SK-N-SH treated with all-trans-retinoic acid at 6 μM for 48 hours (cell line): ENCODE measurements at regions not wholly inside any gene's neighbourhood (a gene's known extent, or its start where the extent isn't known, plus 50 kb on each side); places are given as distances from the start of the nearest gene placed in this dataset.

Experiments
- ATAC-seq: fragments of 200-7000 bp; cut with Tn5 transposase; 3 replicates; pipeline ENCODE4 v1.9.1; 2020; ENCODE audit warnings: mild to moderate bottlenecking, moderate library complexity
- ARNTL ChIP-seq: fragments of 450-650 bp; formaldehyde crosslinking; IDR thresholded peaks from 2 replicates; pipeline ENCODE4 v1.5.0; 2020; ENCODE audit warnings: low read depth, mild to moderate bottlenecking, moderate library complexity, borderline replicate concordance
- BACH2 ChIP-seq: fragments of 250-450 bp; sonication (Bioruptor Pico); IDR thresholded peaks from 2 replicates; pipeline ENCODE4 v1.9.0; 2021; ENCODE audit warnings: mild to moderate bottlenecking, borderline replicate concordance
- CREB5 ChIP-seq: fragments of 250-450 bp; sonication (Bioruptor Pico); IDR thresholded peaks from 2 replicates; pipeline ENCODE4 v1.5.1; 2020; ENCODE audit warnings: low read depth, mild to moderate bottlenecking, moderate library complexity
- CSDC2 ChIP-seq: fragments of 250-450 bp; sonication (Bioruptor Pico); IDR thresholded peaks from 2 replicates; pipeline ENCODE4 v1.5.0; 2020; ENCODE audit warnings: mild to moderate bottlenecking, moderate library complexity
- CSRNP3 ChIP-seq: fragments of 250-450 bp; sonication (Bioruptor Pico); IDR thresholded peaks from 2 replicates; pipeline ENCODE4 v1.5.1; 2021; ENCODE audit warnings: mild to moderate bottlenecking, moderate library complexity
- ESRRG ChIP-seq: fragments of 250-450 bp; sonication (Bioruptor Pico); IDR thresholded peaks from 2 replicates; pipeline ENCODE4 v1.6.1; 2021; ENCODE audit warnings: mild to moderate bottlenecking
- GLIS3 ChIP-seq: fragments of 250-450 bp; sonication (Bioruptor Pico); IDR thresholded peaks from 2 replicates; pipeline ENCODE4 v1.5.0; 2020; ENCODE audit warnings: mild to moderate bottlenecking, moderate library complexity
- ISL1 ChIP-seq: fragments of 250-450 bp; sonication (Bioruptor Pico); IDR thresholded peaks from 2 replicates; pipeline ENCODE4 v2.1.2; 2022; ENCODE audit warnings: mild to moderate bottlenecking, moderate library complexity
- OSR1 ChIP-seq: fragments of 250-450 bp; sonication (Bioruptor Pico); IDR thresholded peaks from 2 replicates; pipeline ENCODE4 v1.8.0; 2022; ENCODE audit warnings: moderate library complexity, mild to moderate bottlenecking, inconsistent platforms
- PATZ1 ChIP-seq: fragments of 250-450 bp; sonication (Bioruptor Pico); IDR thresholded peaks from 2 replicates; pipeline ENCODE4 v1.8.0; 2020; ENCODE audit warnings: mild to moderate bottlenecking, moderate library complexity, borderline replicate concordance
- POU6F1 ChIP-seq: fragments of 250-450 bp; sonication (Bioruptor Pico); IDR thresholded peaks from 2 replicates; pipeline ENCODE4 v1.8.0; 2021; ENCODE audit warnings: low read depth, mild to moderate bottlenecking, moderate library complexity, borderline replicate concordance
- PPARA ChIP-seq: fragments of 250-450 bp; sonication (Bioruptor Pico); IDR thresholded peaks from 2 replicates; pipeline ENCODE4 v1.5.0; 2020; ENCODE audit warnings: mild to moderate bottlenecking, borderline replicate concordance
- RARB ChIP-seq: fragments of 250-450 bp; sonication (Bioruptor Pico); IDR thresholded peaks from 2 replicates; pipeline ENCODE4 v1.8.0; 2021; ENCODE audit warnings: mild to moderate bottlenecking, moderate library complexity
- SNAI2 ChIP-seq: fragments of 250-450 bp; sonication (Bioruptor Pico); IDR thresholded peaks from 2 replicates; pipeline ENCODE4 v1.5.0; 2020; ENCODE audit warnings: mild to moderate bottlenecking, moderate library complexity
- TCF4 ChIP-seq: fragments of 250-450 bp; sonication (Bioruptor Pico); IDR thresholded peaks from 2 replicates; pipeline ENCODE4 v1.8.0; 2021; ENCODE audit warnings: mild to moderate bottlenecking, moderate library complexity, borderline replicate concordance
- TOX ChIP-seq: fragments of 250-450 bp; sonication (Bioruptor Pico); IDR thresholded peaks from 2 replicates; pipeline ENCODE4 v1.8.0; 2021; ENCODE audit warnings: mild to moderate bottlenecking, moderate library complexity, borderline replicate concordance
- TSHZ2 ChIP-seq: fragments of 250-450 bp; sonication (Bioruptor Pico); IDR thresholded peaks from 2 replicates; pipeline ENCODE4 v1.5.0; 2020; ENCODE audit warnings: mild to moderate bottlenecking, moderate library complexity
- ZC3H10 ChIP-seq: fragments of 250-450 bp; sonication (Bioruptor Pico); IDR thresholded peaks from 2 replicates; pipeline ENCODE4 v1.5.1; 2021; ENCODE audit warnings: mild to moderate bottlenecking, moderate library complexity
- ZFP3 ChIP-seq: fragments of 250-450 bp; sonication (Bioruptor Pico); IDR thresholded peaks from 2 replicates; pipeline ENCODE4 v1.5.0; 2020; ENCODE audit warnings: mild to moderate bottlenecking, moderate library complexity
- ZFP30 ChIP-seq: fragments of 450-650 bp; formaldehyde crosslinking; IDR thresholded peaks from 2 replicates; pipeline ENCODE4 v1.5.0; 2022; ENCODE audit warnings: mild to moderate bottlenecking, moderate library complexity
- ZNF565 ChIP-seq: fragments of 450-650 bp; formaldehyde crosslinking; conservative IDR thresholded peaks from 2 replicates; pipeline ENCODE4 v1.5.0; 2020; ENCODE audit warnings: low read depth, mild to moderate bottlenecking, moderate library complexity
- ZNF70 ChIP-seq: fragments of 450-650 bp; formaldehyde crosslinking; IDR thresholded peaks from 2 replicates; pipeline ENCODE4 v1.5.0; 2020; ENCODE audit warnings: mild to moderate bottlenecking, moderate library complexity
- ZNF8 ChIP-seq: fragments of 450-650 bp; formaldehyde crosslinking; IDR thresholded peaks from 2 replicates; pipeline ENCODE4 v1.5.0; 2020; ENCODE audit warnings: mild to moderate bottlenecking, moderate library complexity

- no peak for TF ChIP-seq GLIS3 (CRISPR knock-in tag)
- no peak for ATAC-seq
Measured at GRCh38 chr9:95769909-95770433, 105.5 kb upstream of the ERCC6L2 start.

- no peak for ATAC-seq
- TF ChIP-seq ZC3H10 (CRISPR knock-in tag) (no peak), CSRNP3 (CRISPR knock-in tag) (no peak), ARNTL (CRISPR knock-in tag) (no peak), SNAI2 (CRISPR knock-in tag) (no peak), ZNF8 (CRISPR knock-in tag) (no peak), ISL1 (CRISPR knock-in tag) (no peak), ESRRG (CRISPR knock-in tag) (no peak), PATZ1 (no peak), BACH2 (CRISPR knock-in tag) (no peak), POU6F1 (CRISPR knock-in tag) (no peak), GLIS3 (CRISPR knock-in tag) (no peak), CREB5 (CRISPR knock-in tag) (no peak), ZFP30 (CRISPR knock-in tag) (no peak), RARB (CRISPR knock-in tag) (no peak), OSR1 (no peak), CSDC2 (CRISPR knock-in tag) (no peak), TOX (no peak), TCF4 (CRISPR knock-in tag) (no peak), PPARA (CRISPR knock-in tag) (no peak), ZNF565 (no peak)
Measured at GRCh38 chr9:95769473-95769872, 106.0 kb upstream of the ERCC6L2 start.

GRCh38 chr9:95766906-95767305 is 108.6 kb upstream of the ERCC6L2 start:
- TF ChIP-seq GLIS3 (CRISPR knock-in tag) (no peak), ZNF70 (CRISPR knock-in tag) (no peak), CREB5 (CRISPR knock-in tag) (no peak), ZC3H10 (CRISPR knock-in tag) (no peak), ZFP3 (no peak), ISL1 (CRISPR knock-in tag) (no peak), CSRNP3 (CRISPR knock-in tag) (no peak), TSHZ2 (CRISPR knock-in tag) (no peak), OSR1 (no peak), ESRRG (CRISPR knock-in tag) (no peak), ZNF565 (no peak)
- no peak for ATAC-seq
